Smooth muscle cell (in vitro differentiated cells): ENCODE measurements at regions not wholly inside any gene's neighbourhood (a gene's known extent, or its start where the extent isn't known, plus 50 kb on each side); places are given as distances from the start of the nearest gene placed in this dataset.
A peak's percentile ranks its signal among the peaks of the same experiment; 100 is the strongest.

ENCODE experiments used
- DNase-seq: peaks from one replicate; lab custom pipeline; 2025; ENCODE audit not compliant: unreplicated experiment; lab: John Stamatoyannopoulos, UW
- H2AFZ ChIP-seq: fragments of 200-600 bp; sonication (generic); 2 replicates; pipeline ENCODE4 v1.6.0; 2016; ENCODE audit warnings: antibody characterized with exemption, low read depth, mild to moderate bottlenecking
- H3F3A ChIP-seq: fragments of 200-600 bp; sonication (generic); 2 replicates; pipeline ENCODE4 v1.6.0; 2017; ENCODE audit warnings: antibody characterized with exemption, low read depth
- H3K27ac ChIP-seq: fragments of 200-600 bp; sonication (generic); 2 replicates; pipeline ENCODE4 v1.5.1; 2016; ENCODE audit warnings: low read depth, mild to moderate bottlenecking
- H3K27me3 ChIP-seq: fragments of 200-600 bp; sonication (generic); 2 replicates; pipeline ENCODE4 v1.6.1; 2016; ENCODE audit warnings: low read depth, mild to moderate bottlenecking
- H3K36me3 ChIP-seq: fragments of 200-600 bp; sonication (generic); 2 replicates; pipeline ENCODE4 v1.5.1; 2016; ENCODE audit warnings: low read depth
- H3K4me1 ChIP-seq: fragments of 200-600 bp; sonication (generic); 2 replicates; pipeline ENCODE4 v1.5.1; 2016; ENCODE audit warnings: low read depth
- H3K4me2 ChIP-seq: fragments of 200-600 bp; sonication (generic); 2 replicates; pipeline ENCODE4 v1.6.0; 2016; ENCODE audit warnings: mild to moderate bottlenecking
- H3K4me3 ChIP-seq: fragments of 200-600 bp; sonication (generic); 2 replicates; pipeline ENCODE4 v1.5.1; 2016; ENCODE audit warnings: mild to moderate bottlenecking
- H3K79me2 ChIP-seq: fragments of 200-600 bp; sonication (generic); 2 replicates; pipeline ENCODE4 v1.6.0; 2016; ENCODE audit warnings: low read depth, mild to moderate bottlenecking
- H3K9ac ChIP-seq: fragments of 200-600 bp; sonication (generic); 2 replicates; pipeline ENCODE4 v1.6.0; 2016; ENCODE audit warnings: low read depth
- H3K9me3 ChIP-seq: fragments of 200-600 bp; sonication (generic); replicated peaks from 2 replicates; pipeline ENCODE4 v1.5.1; 2016; ENCODE audit warnings: low read depth
- H4K20me1 ChIP-seq: fragments of 200-600 bp; sonication (generic); 2 replicates; pipeline ENCODE4 v1.6.0; 2016; ENCODE audit warnings: low read depth
- CTCF ChIP-seq: fragments of 200-600 bp; sonication (generic); IDR thresholded peaks from 2 replicates; pipeline ENCODE4 v1.5.1; 2017; ENCODE audit warnings: borderline replicate concordance, mild to moderate bottlenecking, antibody characterized with exemption; ENCODE audit not compliant: insufficient read depth, poor library complexity, severe bottlenecking
- WGBS: methylation state at CpG from one replicate; pipeline ENCODE4 v1.1.7; 2016; ENCODE audit warnings: low lambda C conversion rate; 5-methylcytosine and 5-hydroxymethylcytosine counted together

- no peaks in the 10 kb centered on the region for H3K36me3 ChIP-seq
- 100% methylated on average over 5 of the region's 5 CpGs for WGBS
- H3K27me3 ChIP-seq = no peaks in the 10 kb centered on the region
- H3K27ac ChIP-seq = no peak overlapping the region
- H4K20me1 ChIP-seq = no peaks in the 10 kb centered on the region
- DNase-seq = no peak
- H2AFZ ChIP-seq = no peak overlapping the region
- TF ChIP-seq CTCF = no peak
- no peak overlapping the region for H3K9ac ChIP-seq
- H3K79me2 ChIP-seq = no peaks in the 10 kb centered on the region
- no peak overlapping the region for H3K4me2 ChIP-seq
- no peaks in the 10 kb centered on the region for H3K4me1 ChIP-seq
- peaks cover 6% of the 10 kb centered on the region for H3F3A ChIP-seq
- no peaks in the 10 kb centered on the region for H3K9me3 ChIP-seq
- H3K4me3 ChIP-seq = no peak overlapping the region
Measured at GRCh38 chr3:194976049-194976451, 290.4 kb downstream of the FAM43A start.

DNA sequence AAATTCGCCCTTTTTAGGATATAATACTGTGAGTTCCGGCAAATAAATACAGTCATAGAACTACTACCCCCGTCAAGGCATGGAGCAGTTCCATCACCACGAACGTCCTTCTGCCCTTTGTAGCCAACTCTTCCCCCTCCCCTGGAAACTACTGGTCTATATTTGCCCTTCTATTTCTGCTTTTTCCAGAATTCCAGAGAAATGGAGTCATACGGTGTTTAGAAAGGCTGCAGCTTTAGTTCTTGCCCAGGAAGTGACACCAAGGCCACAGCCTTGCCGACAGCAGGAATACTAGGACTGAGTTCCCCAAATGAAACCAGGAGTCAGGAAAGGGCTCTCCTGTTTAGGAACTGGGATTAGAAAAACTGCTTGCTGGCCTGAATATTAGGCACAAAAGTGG lies 291.2 kb downstream of the FAM43A start:
- TF ChIP-seq CTCF = no peak
- Histone ChIP-seq H3K27ac (peak overlapping the region; percentile 42), H3K4me2 (peak overlapping the region; percentile 58), H2AFZ (no peak overlapping the region), H3K9ac (no peak overlapping the region), H3K27me3 (no peaks in the 10 kb centered on the region), H3K4me3 (no peak overlapping the region), H4K20me1 (no peaks in the 10 kb centered on the region), H3F3A (peaks cover 6% of the 10 kb centered on the region), H3K4me1 (no peaks in the 10 kb centered on the region), H3K9me3 (no peaks in the 10 kb centered on the region), H3K36me3 (no peaks in the 10 kb centered on the region), H3K79me2 (no peaks in the 10 kb centered on the region)
- no peak for DNase-seq
- 52% methylated on average over 7 of the region's 7 CpGs for WGBS

DNA sequence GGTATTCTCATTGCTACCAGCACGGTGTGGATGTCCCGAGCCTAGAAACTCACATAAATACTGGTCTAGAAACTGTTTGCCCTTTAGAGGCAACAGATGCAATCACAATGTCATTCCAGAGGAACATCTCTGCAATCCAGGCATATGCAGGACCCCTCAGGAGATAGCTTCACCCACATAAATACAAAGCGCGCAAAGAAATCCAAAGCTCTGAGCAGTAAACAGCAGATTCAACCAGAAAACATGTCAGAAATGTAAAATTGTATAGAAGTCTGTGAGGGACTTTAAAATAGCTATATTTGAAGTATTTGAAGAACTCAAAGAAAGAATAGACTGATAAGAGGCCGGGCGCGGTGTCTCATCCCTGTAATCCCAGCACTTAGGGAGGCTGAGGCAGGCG lies 291.7 kb downstream of the FAM43A start:
- no peaks in the 10 kb centered on the region for H4K20me1 ChIP-seq
- H3K9me3 ChIP-seq = no peaks in the 10 kb centered on the region
- no peaks in the 10 kb centered on the region for H3K79me2 ChIP-seq
- no peaks in the 10 kb centered on the region for H3K27me3 ChIP-seq
- peaks cover 6% of the 10 kb centered on the region for H3F3A ChIP-seq
- H3K4me1 ChIP-seq = no peaks in the 10 kb centered on the region
- peak overlapping the region; percentile 42 for H3K27ac ChIP-seq
- 46% methylated on average over 8 of the region's 8 CpGs for WGBS
- H3K36me3 ChIP-seq = no peaks in the 10 kb centered on the region
- H3K4me2 ChIP-seq = peak overlapping the region; percentile 58
- DNase-seq = no peak
- TF ChIP-seq CTCF = no peak
- H3K9ac ChIP-seq = no peak overlapping the region
- H2AFZ ChIP-seq = no peak overlapping the region
- no peak overlapping the region for H3K4me3 ChIP-seq

- no peaks in the 10 kb centered on the region for H3K4me1 ChIP-seq
- no peak overlapping the region for H2AFZ ChIP-seq
- H3K4me3 ChIP-seq = no peak overlapping the region
- H3F3A ChIP-seq = peaks cover 6% of the 10 kb centered on the region
- 87% methylated on average over 6 of the region's 6 CpGs for WGBS
- no peaks in the 10 kb centered on the region for H4K20me1 ChIP-seq
- H3K27me3 ChIP-seq = no peaks in the 10 kb centered on the region
- H3K9ac ChIP-seq = no peak overlapping the region
- no peak for DNase-seq
- no peaks in the 10 kb centered on the region for H3K79me2 ChIP-seq
- H3K9me3 ChIP-seq = no peaks in the 10 kb centered on the region
- TF ChIP-seq CTCF = no peak
- no peaks in the 10 kb centered on the region for H3K36me3 ChIP-seq
- no peak overlapping the region for H3K27ac ChIP-seq
- H3K4me2 ChIP-seq = no peak overlapping the region
Measured at GRCh38 chr3:194979173-194979572, 291.8 kb downstream of the XXYLT1 start.
